HepG2 (cell line): ENCODE measurements at regions not wholly inside any gene's neighbourhood (a gene's known extent, or its start where the extent isn't known, plus 50 kb on each side); places are given as distances from the start of the nearest gene placed in this dataset.

ENCODE experiments used
- ARHGAP35 ChIP-seq: sonication (generic); formaldehyde crosslinking; IDR thresholded peaks from 2 replicates; pipeline ENCODE4 v1.9.0; 2022; ENCODE audit warnings: mild to moderate bottlenecking, inconsistent platforms, moderate library complexity, missing genetic modification reagents, borderline replicate concordance
- ATF7 ChIP-seq, 2 experiments: fragments of 450-650 bp in 1 of 2; sonication (generic) in 1 of 2; formaldehyde crosslinking in 1 of 2; IDR thresholded peaks; 2 replicates each; pipeline versions ENCODE4 v1.4.0 to v1.6.1; 2016 to 2020; ENCODE audit warnings: antibody characterized with exemption in 1 of 2, mild to moderate bottlenecking in 1 of 2, missing genetic modification reagents in 1 of 2
- E2F5 ChIP-seq: sonication (generic); formaldehyde crosslinking; conservative IDR thresholded peaks from 2 replicates; pipeline ENCODE4 v1.4.0; 2020; ENCODE audit warnings: missing genetic modification reagents
- HNF1B ChIP-seq: sonication (generic); formaldehyde crosslinking; IDR thresholded peaks from 2 replicates; pipeline ENCODE4 v1.5.1; 2020; ENCODE audit warnings: mild to moderate bottlenecking, moderate library complexity, missing genetic modification reagents
- HNRNPUL1 ChIP-seq: fragments of 200-400 bp; formaldehyde crosslinking; IDR thresholded peaks from 2 replicates; pipeline ENCODE4 v1.6.1; 2017; ENCODE audit warnings: low read depth, mild to moderate bottlenecking, low read length, moderate library complexity
- MAZ ChIP-seq, 2 experiments: sonication (generic) in 1 of 2; formaldehyde crosslinking in 1 of 2; IDR thresholded peaks; 2 replicates each; pipeline versions ENCODE4 v1.5.0 to v1.6.1; 2012 to 2020; ENCODE audit warnings: low read depth in 2 of 2, mild to moderate bottlenecking in 2 of 2, borderline replicate concordance in 1 of 2, improper control_type of control experiment in 1 of 2, low read length in 1 of 2, missing genetic modification reagents in 1 of 2, moderate library complexity in 1 of 2
- MIXL1 ChIP-seq: IDR thresholded peaks from 2 replicates; pipeline ENCODE4 v1.6.1; 2016
- RBAK ChIP-seq: sonication (generic); formaldehyde crosslinking; IDR thresholded peaks from 2 replicates; pipeline ENCODE4 v1.5.1; 2020; ENCODE audit warnings: mild to moderate bottlenecking, missing genetic modification reagents
- RORA ChIP-seq: sonication (generic); formaldehyde crosslinking; IDR thresholded peaks from 2 replicates; pipeline ENCODE4 v1.5.0; 2020; ENCODE audit warnings: mild to moderate bottlenecking, missing genetic modification reagents, moderate library complexity
- RXRA ChIP-seq: sonication (generic); formaldehyde crosslinking; IDR thresholded peaks from 2 replicates; pipeline ENCODE4 v1.5.1; 2020; ENCODE audit warnings: missing genetic modification reagents
- SRF ChIP-seq: IDR thresholded peaks from 2 replicates; pipeline ENCODE4 v1.6.1; 2011; ENCODE audit warnings: mild to moderate bottlenecking, low read depth, low read length, moderate library complexity
- UBTF ChIP-seq: sonication (generic); formaldehyde crosslinking; IDR thresholded peaks from 2 replicates; pipeline ENCODE4 v1.4.0; 2020; ENCODE audit warnings: mild to moderate bottlenecking, missing genetic modification reagents
- ZNF121 ChIP-seq: sonication (generic); formaldehyde crosslinking; IDR thresholded peaks from 2 replicates; pipeline ENCODE4 v1.5.0; 2020; ENCODE audit warnings: mild to moderate bottlenecking, missing genetic modification reagents
- ZNF264 ChIP-seq: sonication (generic); formaldehyde crosslinking; IDR thresholded peaks from 2 replicates; pipeline ENCODE4 v1.4.0; 2020; ENCODE audit warnings: missing genetic modification reagents
- ZNF570 ChIP-seq: sonication (generic); formaldehyde crosslinking; IDR thresholded peaks from 2 replicates; pipeline ENCODE4 v1.4.0; 2020; ENCODE audit warnings: mild to moderate bottlenecking, missing genetic modification reagents, borderline replicate concordance
- ZNF609 ChIP-seq: sonication (generic); formaldehyde crosslinking; IDR thresholded peaks from 2 replicates; pipeline ENCODE4 v1.4.0; 2020; ENCODE audit warnings: mild to moderate bottlenecking, missing genetic modification reagents, borderline replicate concordance
- ZNF703 ChIP-seq: sonication (generic); formaldehyde crosslinking; IDR thresholded peaks from 2 replicates; pipeline ENCODE4 v1.5.1; 2020; ENCODE audit warnings: missing genetic modification reagents, mild to moderate bottlenecking, moderate library complexity, borderline replicate concordance
- ZNF768 ChIP-seq: sonication (generic); formaldehyde crosslinking; IDR thresholded peaks from 2 replicates; pipeline ENCODE4 v1.4.0; 2020; ENCODE audit warnings: missing genetic modification reagents

- peak; percentile 88 for TF ChIP-seq ARHGAP35 (CRISPR knock-in tag)
- peak; percentile 70; the same call in 1 of the 2 replicates for TF ChIP-seq ZNF264 (CRISPR knock-in tag)
- TF ChIP-seq ATF7 (IDR thresholded peaks at IDR 0.05): no peak
- 0 out of 2 replicates have a peak, but pooled peaks have one; percentile 69 for TF ChIP-seq ATF7 (CRISPR knock-in tag; IDR thresholded peaks at IDR 0.05)
- no peak for TF ChIP-seq ZNF703 (CRISPR knock-in tag)
- peak; percentile 60 for TF ChIP-seq ZNF609 (CRISPR knock-in tag)
- peak; percentile 78 for TF ChIP-seq RXRA (CRISPR knock-in tag)
- TF ChIP-seq RORA (CRISPR knock-in tag): no peak
- no peak for TF ChIP-seq HNRNPUL1
- TF ChIP-seq ZNF121 (CRISPR knock-in tag): 0 out of 2 replicates have a peak, but pooled peaks have one; percentile 9
- TF ChIP-seq ZNF570 (CRISPR knock-in tag): peak; percentile 52; the same call in 1 of the 2 replicates
- TF ChIP-seq MAZ (IDR thresholded peaks at IDR 0.05; ENCODE audit: borderline replicate concordance, low read depth, low read length): peak; percentile 87
- peak; percentile 86 for TF ChIP-seq MAZ (CRISPR knock-in tag; IDR thresholded peaks at IDR 0.05; ENCODE audit: low read depth)
- TF ChIP-seq HNF1B (CRISPR knock-in tag): 0 out of 2 replicates have a peak, but pooled peaks have one; percentile 53
- TF ChIP-seq ZNF768 (CRISPR knock-in tag): peak; percentile 83; the same call in 1 of the 2 replicates
- TF ChIP-seq E2F5 (CRISPR knock-in tag): no peak
- peak; percentile 99 for TF ChIP-seq UBTF (CRISPR knock-in tag)
- TF ChIP-seq MIXL1 (CRISPR knock-in tag): peak; percentile 39; the same call in 1 of the 2 replicates
- TF ChIP-seq SRF: no peak
- TF ChIP-seq RBAK (CRISPR knock-in tag): peak; percentile 72; the same call in 1 of the 2 replicates
Observed at GRCh38 chr6:28838634-28839442, 84.9 kb downstream of the TRIM27 start (continued).
